K562 (cell line): ENCODE measurements at regions not wholly inside any gene's neighbourhood (a gene's known extent, or its start where the extent isn't known, plus 50 kb on each side); places are given as distances from the start of the nearest gene placed in this dataset.

Experiments
- ATAC-seq: fragments of 200-7000 bp; cut with Tn5 transposase; 3 replicates; pipeline ENCODE4 v1.9.1; 2020; ENCODE audit warnings: moderate library complexity
- BruUV-seq: library from RNA; stranded (reverse); fragments of 400-500 nt; replicated peaks from 2 replicates; lab custom pipeline; 2021; lab: Mats Ljungman, UMichigan
- CTCF ChIA-PET: fragments of 300-600 bp; formaldehyde crosslinking; extraction: SDS; loops from one replicate; lab custom pipeline; 2021; ENCODE audit warnings: low intra/inter-chr PET ratio; lab: Yijun Ruan, JAX
- POLR2A ChIA-PET: fragments of 300-600, 350-650 bp; sonication (Branson Sonifier 250); formaldehyde crosslinking; extraction: SDS; loops from one replicate; lab custom pipeline; 2021; ENCODE audit warnings: antibody characterized with exemption, inconsistent platforms; lab: Yijun Ruan, JAX
- DNase-seq, 4 experiments: peaks; one replicate each; pipeline versions ENCODE4 v3.0.0 to v3.0.0-alpha.2; 2011 to 2018; ENCODE audit warnings: low spot score in 3 of 4, mixed read lengths in 3 of 4; ENCODE audit errors: extremely low read depth in 1 of 4
- FAIRE-seq: peaks from 2 replicates; lab custom pipeline; 2011; peaks lifted over from hg19 to GRCh38; lab: Jason Lieb, UNC
- H2AFZ ChIP-seq: 2 replicates; pipeline ENCODE4 v1.6.0; 2011; ENCODE audit warnings: low read depth, low read length, control low read depth, inconsistent platforms
- H3K27ac ChIP-seq: fragments of 200-600 bp; 3 replicates; pipeline ENCODE4 v1.8.0; 2011; ENCODE audit warnings: low read depth, mild to moderate bottlenecking, control low read depth, inconsistent platforms, low read length, moderate library complexity, mixed read lengths; ENCODE audit errors: extremely low read depth
- H3K27me3 ChIP-seq, 2 experiments: fragments of 300-600 bp in 1 of 2; 2 replicates in 1 of 2; 3 replicates in 1 of 2; pipeline versions ENCODE4 v1.6.0 to v1.8.0; 2011; ENCODE audit warnings: inconsistent platforms in 2 of 2, low read length in 2 of 2, mild to moderate bottlenecking in 1 of 2, mixed read lengths in 1 of 2, moderate library complexity in 1 of 2; ENCODE audit not compliant: control insufficient read depth in 2 of 2, insufficient read depth in 2 of 2
- H3K36me3 ChIP-seq: fragments of 300-600 bp; 3 replicates; pipeline ENCODE4 v1.8.0; 2011; ENCODE audit warnings: mild to moderate bottlenecking, low read length, inconsistent platforms; ENCODE audit not compliant: control insufficient read depth, insufficient read depth
- H3K4me1 ChIP-seq, 2 experiments: fragments of 200-600 bp in 1 of 2; replicated peaks in 1 of 2; 2 replicates in 1 of 2; 3 replicates in 1 of 2; pipeline versions ENCODE4 v1.5.1 to v1.8.0; 2011; ENCODE audit warnings: inconsistent platforms in 2 of 2, low read length in 2 of 2, mild to moderate bottlenecking in 1 of 2, mixed read lengths in 1 of 2, moderate library complexity in 1 of 2; ENCODE audit not compliant: control insufficient read depth in 2 of 2, insufficient read depth in 2 of 2
- H3K4me2 ChIP-seq: 2 replicates; pipeline ENCODE4 v1.6.1; 2011; ENCODE audit warnings: low read length, control low read depth, inconsistent platforms, mixed read lengths; ENCODE audit not compliant: insufficient read depth
- H3K4me3 ChIP-seq: fragments of 200-600 bp; sonication (generic), shearing (Covaris generic); 2 replicates; pipeline ENCODE4 v1.5.1; 2016; ENCODE audit warnings: control low read depth, inconsistent platforms
- H3K79me2 ChIP-seq: fragments of 200-600 bp; 3 replicates; pipeline ENCODE4 v1.8.0; 2011; ENCODE audit warnings: low read length, inconsistent platforms; ENCODE audit not compliant: control insufficient read depth, insufficient read depth
- H3K9ac ChIP-seq, 2 experiments: 2 replicates each; pipeline versions ENCODE4 v1.6.0 to v1.6.1; 2011; ENCODE audit warnings: low read depth in 2 of 2, low read length in 2 of 2, control low read depth in 1 of 2, inconsistent platforms in 1 of 2, mild to moderate bottlenecking in 1 of 2, mixed read lengths in 1 of 2; ENCODE audit not compliant: insufficient read depth in 1 of 2
- H3K9me1 ChIP-seq: one replicate; pipeline ENCODE4 v1.6.0; 2011; ENCODE audit warnings: inconsistent platforms, mild to moderate bottlenecking, low read length, moderate library complexity; ENCODE audit not compliant: control insufficient read depth, insufficient read depth
- H3K9me3 ChIP-seq: replicated peaks from 2 replicates; pipeline ENCODE4 v1.5.1; 2011; ENCODE audit warnings: low read depth, low read length, inconsistent platforms; ENCODE audit not compliant: control insufficient read depth, insufficient read depth
- H4K20me1 ChIP-seq: replicated peaks from 2 replicates; pipeline ENCODE4 v1.6.1; 2011; ENCODE audit warnings: low read length, inconsistent platforms, mixed read lengths; ENCODE audit not compliant: control insufficient read depth, insufficient read depth
- CBX3 ChIP-seq, 2 experiments: IDR thresholded peaks; 1 replicate in 1 of 2; 2 replicates in 1 of 2; pipeline ENCODE4 v1.6.1; 2012; ENCODE audit warnings: inconsistent platforms in 2 of 2, low read length in 2 of 2, borderline replicate concordance in 1 of 2, control low read depth in 1 of 2
- ELF4 ChIP-seq: fragments of 450-650 bp; formaldehyde crosslinking; IDR thresholded peaks from 2 replicates; pipeline ENCODE4 v1.4.0; 2022; ENCODE audit warnings: missing genetic modification characterization
- JUNB ChIP-seq: fragments of 450-650 bp; formaldehyde crosslinking; conservative IDR thresholded peaks from 2 replicates; pipeline ENCODE4 v1.4.0; 2020; ENCODE audit warnings: mild to moderate bottlenecking
- MAFF ChIP-seq: IDR thresholded peaks from 2 replicates; pipeline ENCODE4 v1.6.1; 2012; ENCODE audit warnings: low read length, improper control_type of control experiment
- MAFG ChIP-seq: fragments of 450-650 bp; conservative IDR thresholded peaks from 2 replicates; pipeline ENCODE4 v1.6.1; 2016; ENCODE audit warnings: missing genetic modification characterization, missing compliant biosample characterization
- MTA1 ChIP-seq: fragments of 450-650 bp; IDR thresholded peaks from 2 replicates; pipeline ENCODE4 v1.6.1; 2017; ENCODE audit warnings: borderline replicate concordance
- NFATC3 ChIP-seq: fragments of 450-650 bp; IDR thresholded peaks from 2 replicates; pipeline ENCODE4 v1.6.1; 2017; ENCODE audit warnings: mild to moderate bottlenecking
- NFIX ChIP-seq: fragments of 250-450 bp; sonication (Bioruptor Pico); IDR thresholded peaks from 2 replicates; pipeline ENCODE4 v1.4.0; 2020; ENCODE audit warnings: low read depth, mild to moderate bottlenecking, moderate library complexity
- NR2F6 ChIP-seq: fragments of 450-650 bp; formaldehyde crosslinking; IDR thresholded peaks from 2 replicates; pipeline ENCODE4 v1.4.0; 2020; ENCODE audit warnings: mild to moderate bottlenecking
- NR4A1 ChIP-seq, 2 experiments: fragments of 250-450 bp in 1 of 2; fragments of 450-650 bp in 1 of 2; sonication (Bioruptor Pico) in 1 of 2; IDR thresholded peaks; 2 replicates each; pipeline versions ENCODE4 v1.4.0 to v1.6.1; 2016 to 2020; ENCODE audit warnings: mild to moderate bottlenecking in 2 of 2, missing compliant biosample characterization in 1 of 2, missing genetic modification characterization in 1 of 2, moderate library complexity in 1 of 2
- PRMT5 ChIP-seq: sonication (generic); formaldehyde crosslinking; IDR thresholded peaks from 2 replicates; pipeline ENCODE4 v1.5.0; 2020; ENCODE audit warnings: missing genetic modification reagents
- ZNF146 ChIP-seq: IDR thresholded peaks from one replicate; pipeline ENCODE4 v1.6.1; 2018; ENCODE audit warnings: missing compliant biosample characterization; ENCODE audit not compliant: unreplicated experiment
- ZNF174 ChIP-seq: fragments of 250-450 bp; sonication (Bioruptor Pico); IDR thresholded peaks from 2 replicates; pipeline ENCODE4 v1.4.0; 2020; ENCODE audit warnings: mild to moderate bottlenecking
- ZNF507 ChIP-seq: conservative IDR thresholded peaks from 2 replicates; pipeline ENCODE4 v1.6.1; 2017; ENCODE audit warnings: missing genetic modification characterization, missing compliant biosample characterization
- WGBS: fragments of 100-300 bp; shearing (Covaris generic); methylation state at CpG from one replicate; pipeline ENCODE4 v1.1.6; 2016; ENCODE audit warnings: low coverage, mixed read lengths; ENCODE audit not compliant: insufficient coverage; ENCODE audit errors: missing lambda C conversion rate; 5-methylcytosine and 5-hydroxymethylcytosine counted together
- in situ Hi-C: fragments of 300-500 bp; cut with MboI; formaldehyde crosslinking; loops from 4 replicates; pipeline ENCODE4 v1.15.0; 2018; ENCODE audit warnings: inconsistent platforms, mixed read lengths
- intact Hi-C: fragments of 100-400 bp; cut with micrococcal nuclease; formaldehyde crosslinking; loops from 2 replicates; pipeline ENCODE4 v1.14.2; 2022
- TF ChIP-seq, protein P1 (sequence below), 2 experiments: fragments of 150-350 bp in 1 of 2; IDR thresholded peaks; 2 replicates each; pipeline ENCODE4 v1.6.1; 2012 to 2016; ENCODE audit warnings: low read depth in 2 of 2, low read length in 2 of 2, mild to moderate bottlenecking in 1 of 2, moderate library complexity in 1 of 2
- TF ChIP-seq, protein P2 (sequence below): fragments of 450-650 bp; IDR thresholded peaks from 2 replicates; pipeline ENCODE4 v1.6.1; 2016; ENCODE audit warnings: borderline replicate concordance
- TF ChIP-seq, protein P3 (sequence below): fragments of 450-650 bp; IDR thresholded peaks from 2 replicates; pipeline ENCODE4 v1.6.1; 2016; ENCODE audit warnings: mild to moderate bottlenecking

- H3K4me3 ChIP-seq: no peak overlapping the region
- ChIA-PET CTCF (no interaction called here), POLR2A (no interaction called here)
- in situ Hi-C loops: no loop called here
- no peak overlapping the region for H3K4me2 ChIP-seq
- H2AFZ ChIP-seq: no peak overlapping the region
- BruUV-seq: no TSS peak
- WGBS: 3% methylated on average over 8 of the region's 8 CpGs
- no peaks in the 10 kb centered on the region for H3K36me3 ChIP-seq
- no peaks in the 10 kb centered on the region for H3K27me3 ChIP-seq
- no peaks in the 10 kb centered on the region for H3K9me3 ChIP-seq
- no peak for FAIRE-seq
- ATAC-seq: no peak
- no peaks in the 10 kb centered on the region for H4K20me1 ChIP-seq
- H3K9ac ChIP-seq: no peak overlapping the region
- H3K79me2 ChIP-seq: no peaks in the 10 kb centered on the region
- no peak for DNase-seq
- intact Hi-C loops: no loop called here
- no peak overlapping the region for H3K27ac ChIP-seq
- no peaks in the 10 kb centered on the region for H3K9me1 ChIP-seq
- no peaks in the 10 kb centered on the region for H3K4me1 ChIP-seq
- TF ChIP-seq MAFF (no peak), ZNF146 (CRISPR knock-in tag) (no peak), NFATC3 (no peak), MAFG (tag) (no peak), ZNF174 (no peak), NFIX (CRISPR knock-in tag) (no peak), PRMT5 (CRISPR knock-in tag) (no peak), CBX3 (IDR thresholded peaks at IDR 0.05; ENCODE audit: borderline replicate concordance in 1 of 2, low read length in 2 of 2) (no peak), NR2F6 (no peak), MTA1 (no peak), JUNB (CRISPR knock-in tag) (no peak), NR4A1 (CRISPR knock-in tag; IDR thresholded peaks at IDR 0.05) (no peak), NR4A1 (tag; IDR thresholded peaks at IDR 0.05) (no peak), ELF4 (no peak), ZNF507 (tag) (no peak)
- TF ChIP-seq, protein P1, sequence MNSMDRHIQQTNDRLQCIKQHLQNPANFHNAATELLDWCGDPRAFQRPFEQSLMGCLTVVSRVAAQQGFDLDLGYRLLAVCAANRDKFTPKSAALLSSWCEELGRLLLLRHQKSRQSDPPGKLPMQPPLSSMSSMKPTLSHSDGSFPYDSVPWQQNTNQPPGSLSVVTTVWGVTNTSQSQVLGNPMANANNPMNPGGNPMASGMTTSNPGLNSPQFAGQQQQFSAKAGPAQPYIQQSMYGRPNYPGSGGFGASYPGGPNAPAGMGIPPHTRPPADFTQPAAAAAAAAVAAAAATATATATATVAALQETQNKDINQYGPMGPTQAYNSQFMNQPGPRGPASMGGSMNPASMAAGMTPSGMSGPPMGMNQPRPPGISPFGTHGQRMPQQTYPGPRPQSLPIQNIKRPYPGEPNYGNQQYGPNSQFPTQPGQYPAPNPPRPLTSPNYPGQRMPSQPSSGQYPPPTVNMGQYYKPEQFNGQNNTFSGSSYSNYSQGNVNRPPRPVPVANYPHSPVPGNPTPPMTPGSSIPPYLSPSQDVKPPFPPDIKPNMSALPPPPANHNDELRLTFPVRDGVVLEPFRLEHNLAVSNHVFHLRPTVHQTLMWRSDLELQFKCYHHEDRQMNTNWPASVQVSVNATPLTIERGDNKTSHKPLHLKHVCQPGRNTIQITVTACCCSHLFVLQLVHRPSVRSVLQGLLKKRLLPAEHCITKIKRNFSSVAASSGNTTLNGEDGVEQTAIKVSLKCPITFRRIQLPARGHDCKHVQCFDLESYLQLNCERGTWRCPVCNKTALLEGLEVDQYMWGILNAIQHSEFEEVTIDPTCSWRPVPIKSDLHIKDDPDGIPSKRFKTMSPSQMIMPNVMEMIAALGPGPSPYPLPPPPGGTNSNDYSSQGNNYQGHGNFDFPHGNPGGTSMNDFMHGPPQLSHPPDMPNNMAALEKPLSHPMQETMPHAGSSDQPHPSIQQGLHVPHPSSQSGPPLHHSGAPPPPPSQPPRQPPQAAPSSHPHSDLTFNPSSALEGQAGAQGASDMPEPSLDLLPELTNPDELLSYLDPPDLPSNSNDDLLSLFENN (IDR thresholded peaks at IDR 0.05; ENCODE audit: low read depth in 2 of 2, low read length in 2 of 2): no peak
- TF ChIP-seq, protein P2, sequence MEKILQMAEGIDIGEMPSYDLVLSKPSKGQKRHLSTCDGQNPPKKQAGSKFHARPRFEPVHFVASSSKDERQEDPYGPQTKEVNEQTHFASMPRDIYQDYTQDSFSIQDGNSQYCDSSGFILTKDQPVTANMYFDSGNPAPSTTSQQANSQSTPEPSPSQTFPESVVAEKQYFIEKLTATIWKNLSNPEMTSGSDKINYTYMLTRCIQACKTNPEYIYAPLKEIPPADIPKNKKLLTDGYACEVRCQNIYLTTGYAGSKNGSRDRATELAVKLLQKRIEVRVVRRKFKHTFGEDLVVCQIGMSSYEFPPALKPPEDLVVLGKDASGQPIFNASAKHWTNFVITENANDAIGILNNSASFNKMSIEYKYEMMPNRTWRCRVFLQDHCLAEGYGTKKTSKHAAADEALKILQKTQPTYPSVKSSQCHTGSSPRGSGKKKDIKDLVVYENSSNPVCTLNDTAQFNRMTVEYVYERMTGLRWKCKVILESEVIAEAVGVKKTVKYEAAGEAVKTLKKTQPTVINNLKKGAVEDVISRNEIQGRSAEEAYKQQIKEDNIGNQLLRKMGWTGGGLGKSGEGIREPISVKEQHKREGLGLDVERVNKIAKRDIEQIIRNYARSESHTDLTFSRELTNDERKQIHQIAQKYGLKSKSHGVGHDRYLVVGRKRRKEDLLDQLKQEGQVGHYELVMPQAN: no peak
- TF ChIP-seq, protein P3, sequence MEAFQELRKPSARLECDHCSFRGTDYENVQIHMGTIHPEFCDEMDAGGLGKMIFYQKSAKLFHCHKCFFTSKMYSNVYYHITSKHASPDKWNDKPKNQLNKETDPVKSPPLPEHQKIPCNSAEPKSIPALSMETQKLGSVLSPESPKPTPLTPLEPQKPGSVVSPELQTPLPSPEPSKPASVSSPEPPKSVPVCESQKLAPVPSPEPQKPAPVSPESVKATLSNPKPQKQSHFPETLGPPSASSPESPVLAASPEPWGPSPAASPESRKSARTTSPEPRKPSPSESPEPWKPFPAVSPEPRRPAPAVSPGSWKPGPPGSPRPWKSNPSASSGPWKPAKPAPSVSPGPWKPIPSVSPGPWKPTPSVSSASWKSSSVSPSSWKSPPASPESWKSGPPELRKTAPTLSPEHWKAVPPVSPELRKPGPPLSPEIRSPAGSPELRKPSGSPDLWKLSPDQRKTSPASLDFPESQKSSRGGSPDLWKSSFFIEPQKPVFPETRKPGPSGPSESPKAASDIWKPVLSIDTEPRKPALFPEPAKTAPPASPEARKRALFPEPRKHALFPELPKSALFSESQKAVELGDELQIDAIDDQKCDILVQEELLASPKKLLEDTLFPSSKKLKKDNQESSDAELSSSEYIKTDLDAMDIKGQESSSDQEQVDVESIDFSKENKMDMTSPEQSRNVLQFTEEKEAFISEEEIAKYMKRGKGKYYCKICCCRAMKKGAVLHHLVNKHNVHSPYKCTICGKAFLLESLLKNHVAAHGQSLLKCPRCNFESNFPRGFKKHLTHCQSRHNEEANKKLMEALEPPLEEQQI: no peak
Measured at GRCh38 chr10:109280837-109281236, 642.5 kb downstream of the XPNPEP1 start.
